HL-60 (cell line): ENCODE measurements at regions not wholly inside any gene's neighbourhood (a gene's known extent, or its start where the extent isn't known, plus 50 kb on each side); places are given as distances from the start of the nearest gene placed in this dataset.

Source experiments
- CTCF ChIP-seq: IDR thresholded peaks from one replicate; pipeline ENCODE4 v1.5.1; 2011; ENCODE audit warnings: low read length, control low read depth, inconsistent platforms; ENCODE audit not compliant: insufficient read depth
- GABPA ChIP-seq: IDR thresholded peaks from 2 replicates; pipeline ENCODE4 v1.6.1; 2012; ENCODE audit warnings: low read depth
- POLR2AphosphoS5 ChIP-seq: IDR thresholded peaks from 2 replicates; pipeline ENCODE4 v1.6.1; 2012; ENCODE audit warnings: low read depth
- SPI1 ChIP-seq: IDR thresholded peaks from 2 replicates; pipeline ENCODE4 v1.6.1; 2012; ENCODE audit warnings: low read depth, mild to moderate bottlenecking, borderline replicate concordance

DNA sequence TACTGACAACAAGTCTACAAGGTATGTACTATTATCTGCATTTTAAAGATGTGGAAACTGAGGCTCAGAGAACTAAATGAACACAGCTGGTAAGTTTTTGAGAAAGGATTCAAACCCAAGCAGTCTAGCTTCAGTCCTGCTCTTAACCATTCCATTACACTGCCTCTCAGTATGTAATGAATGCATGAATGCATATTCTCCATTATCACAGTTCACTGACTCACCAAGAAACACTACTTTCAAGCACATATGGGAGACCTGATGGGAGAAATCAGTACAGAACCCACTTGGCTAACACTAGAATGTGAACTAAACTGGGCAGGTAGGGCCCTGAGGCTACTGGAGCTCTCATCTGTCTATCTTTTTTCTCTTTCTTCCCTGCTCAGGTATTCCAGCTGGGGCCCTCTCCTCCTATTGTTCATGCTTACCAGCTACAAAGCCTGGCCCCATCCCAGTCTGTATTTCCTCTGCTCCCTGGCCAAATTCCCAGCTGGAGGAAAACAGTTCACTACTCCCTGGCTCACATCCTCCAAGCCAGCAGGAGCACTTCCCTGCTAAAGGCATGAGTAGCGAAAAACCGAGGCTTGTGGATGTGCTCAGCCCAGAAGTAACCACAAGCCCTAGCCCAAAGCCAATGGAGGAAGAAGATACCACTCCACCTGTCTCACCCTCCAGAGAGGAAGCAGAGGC is 178.2 kb upstream of the ARHGEF9 start:
- no peak for TF ChIP-seq CTCF
- no peak for TF ChIP-seq POLR2AphosphoS5
- TF ChIP-seq GABPA, result no peak
- no peak for TF ChIP-seq SPI1
